ENCODE measurements at regions not wholly inside any gene's neighbourhood (a gene's known extent, or its start where the extent isn't known, plus 50 kb on each side); places are given as distances from the start of the nearest gene placed in this dataset.

- no peak for TF ChIP-seq POLR2A (IDR thresholded peaks at IDR 0.05)
- TF ChIP-seq, protein P1, sequence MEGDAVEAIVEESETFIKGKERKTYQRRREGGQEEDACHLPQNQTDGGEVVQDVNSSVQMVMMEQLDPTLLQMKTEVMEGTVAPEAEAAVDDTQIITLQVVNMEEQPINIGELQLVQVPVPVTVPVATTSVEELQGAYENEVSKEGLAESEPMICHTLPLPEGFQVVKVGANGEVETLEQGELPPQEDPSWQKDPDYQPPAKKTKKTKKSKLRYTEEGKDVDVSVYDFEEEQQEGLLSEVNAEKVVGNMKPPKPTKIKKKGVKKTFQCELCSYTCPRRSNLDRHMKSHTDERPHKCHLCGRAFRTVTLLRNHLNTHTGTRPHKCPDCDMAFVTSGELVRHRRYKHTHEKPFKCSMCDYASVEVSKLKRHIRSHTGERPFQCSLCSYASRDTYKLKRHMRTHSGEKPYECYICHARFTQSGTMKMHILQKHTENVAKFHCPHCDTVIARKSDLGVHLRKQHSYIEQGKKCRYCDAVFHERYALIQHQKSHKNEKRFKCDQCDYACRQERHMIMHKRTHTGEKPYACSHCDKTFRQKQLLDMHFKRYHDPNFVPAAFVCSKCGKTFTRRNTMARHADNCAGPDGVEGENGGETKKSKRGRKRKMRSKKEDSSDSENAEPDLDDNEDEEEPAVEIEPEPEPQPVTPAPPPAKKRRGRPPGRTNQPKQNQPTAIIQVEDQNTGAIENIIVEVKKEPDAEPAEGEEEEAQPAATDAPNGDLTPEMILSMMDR (IDR thresholded peaks at IDR 0.05): no peak
These were observed 59.2 kb upstream of the NR4A3 start for GRCh38 chr9:99762470-99762869.

Data from thyroid gland (tissue), 4 donors.